WTC11 (cell line): ENCODE measurements at regions not wholly inside any gene's neighbourhood (a gene's known extent, or its start where the extent isn't known, plus 50 kb on each side); places are given as distances from the start of the nearest gene placed in this dataset.

ENCODE experiments used
- CTCF ChIP-seq: fragments of 200-600 bp; IDR thresholded peaks from 2 replicates; pipeline ENCODE4 v1.8.0; 2022; ENCODE audit warnings: antibody characterized with exemption
- NFE2L1 ChIP-seq: sonication (generic); formaldehyde crosslinking; IDR thresholded peaks from 2 replicates; pipeline ENCODE4 v1.8.1; 2023; ENCODE audit warnings: missing genetic modification reagents
- PRDM15 ChIP-seq: sonication (generic); formaldehyde crosslinking; IDR thresholded peaks from 2 replicates; pipeline ENCODE4 v1.8.0; 2022; ENCODE audit warnings: missing genetic modification reagents
- ZBTB21 ChIP-seq: sonication (generic); formaldehyde crosslinking; IDR thresholded peaks from 2 replicates; pipeline ENCODE4 v1.8.1; 2023; ENCODE audit warnings: mild to moderate bottlenecking, missing genetic modification reagents, borderline replicate concordance

- no peak for TF ChIP-seq ZBTB21 (CRISPR knock-in tag)
- TF ChIP-seq CTCF, result no peak
- no peak for TF ChIP-seq NFE2L1 (CRISPR knock-in tag)
- TF ChIP-seq PRDM15 (CRISPR knock-in tag), result no peak
These were observed 62.8 kb upstream of the KY start for GRCh38 chr3:134713671-134714070.
